ENCODE measurements at regions not wholly inside any gene's neighbourhood (a gene's known extent, or its start where the extent isn't known, plus 50 kb on each side); places are given as distances from the start of the nearest gene placed in this dataset.
"Not testable (repeated sequence)": the region's sequence is repeated elsewhere in the genome, so short reads cannot be mapped to it uniquely, and the experiment has no call there.

- DNase-seq: peak in 1 of 2 donors; percentile 52
These were observed 542.6 kb downstream of the TMEM114 start for GRCh38 chr16:8047736-8048135.

GRCh38 chr16:8044796-8045195 is 545.5 kb downstream of the TMEM114 start:
- DNase-seq: no peak

GRCh38 chr16:8032406-8032805 is 557.9 kb downstream of the TMEM114 start:
- no peak for DNase-seq

- DNase-seq: not testable (repeated sequence)
These were observed 560.3 kb downstream of the TMEM114 start for GRCh38 chr16:8030004-8030403.

GRCh38 chr16:8026450-8026849 is 563.9 kb downstream of the TMEM114 start:
- no peak for DNase-seq

- DNase-seq: no peak
These were observed 567.0 kb downstream of the TMEM114 start for GRCh38 chr16:8023326-8023725.

GRCh38 chr16:8005096-8005860 is 585.0 kb downstream of the TMEM114 start:
- no peak for DNase-seq

- no peak for DNase-seq
These were observed 591.4 kb downstream of the TMEM114 start for GRCh38 chr16:7998789-7999453.

GRCh38 chr16:7997966-7998365 is 592.3 kb downstream of the TMEM114 start:
- no peak for DNase-seq

- no peak for DNase-seq
These were observed 597.7 kb downstream of the TMEM114 start for GRCh38 chr16:7992616-7993015.

- DNase-seq: no peak
These were observed 599.6 kb downstream of the TMEM114 start for GRCh38 chr16:7990626-7991260.

GRCh38 chr16:7983676-7984075 is 606.6 kb downstream of the TMEM114 start:
- DNase-seq: no peak

GRCh38 chr16:7980133-7980483 is 610.2 kb downstream of the TMEM114 start:
- no peak for DNase-seq

- no peak for DNase-seq
These were observed 610.7 kb downstream of the TMEM114 start for GRCh38 chr16:7979448-7980132.

- no peak for DNase-seq
These were observed 613.7 kb downstream of the TMEM114 start for GRCh38 chr16:7976563-7976962.

- no peak for DNase-seq
These were observed 614.2 kb downstream of the TMEM114 start for GRCh38 chr16:7976125-7976524.

GRCh38 chr16:7967996-7968509 is 622.3 kb downstream of the TMEM114 start:
- no peak for DNase-seq

- DNase-seq: no peak
These were observed 625.6 kb downstream of the TMEM114 start for GRCh38 chr16:7964744-7965143.

GRCh38 chr16:7964167-7964566 is 626.1 kb downstream of the TMEM114 start:
- DNase-seq: no peak

- DNase-seq: no peak
These were observed 628.0 kb downstream of the TMEM114 start for GRCh38 chr16:7962091-7962879.

GRCh38 chr16:7957151-7957550 is 624.5 kb downstream of the RBFOX1 start:
- DNase-seq: no peak

- DNase-seq: no peak
These were observed 620.7 kb downstream of the RBFOX1 start for GRCh38 chr16:7953360-7953759.

Measured in hippocampal formation (tissue), 2 donors.